Endothelial cell (in vitro differentiated cells): ENCODE measurements at regions not wholly inside any gene's neighbourhood (a gene's known extent, or its start where the extent isn't known, plus 50 kb on each side); places are given as distances from the start of the nearest gene placed in this dataset.

Experiments used
- DNase-seq: peaks from one replicate; pipeline ENCODE4 v3.0.0; 2021; ENCODE audit warnings: low spot score
- H3K27ac Mint-ChIP-seq: one replicate; pipeline ENCODE4 v1.8.0; 2021; ENCODE audit warnings: mixed read lengths, inconsistent platforms; ENCODE audit not compliant: unreplicated experiment
- H3K27me3 Mint-ChIP-seq: one replicate; pipeline ENCODE4 v1.8.0; 2021; ENCODE audit warnings: mild to moderate bottlenecking, moderate library complexity, mixed read lengths, inconsistent platforms; ENCODE audit not compliant: unreplicated experiment
- H3K36me3 Mint-ChIP-seq: one replicate; pipeline ENCODE4 v1.8.0; 2021; ENCODE audit warnings: mild to moderate bottlenecking, low read depth, mixed read lengths, inconsistent platforms; ENCODE audit not compliant: unreplicated experiment
- H3K4me1 Mint-ChIP-seq: one replicate; pipeline ENCODE4 v1.8.0; 2021; ENCODE audit warnings: mild to moderate bottlenecking, mixed read lengths, inconsistent platforms; ENCODE audit not compliant: unreplicated experiment
- H3K4me3 Mint-ChIP-seq: one replicate; pipeline ENCODE4 v1.8.0; 2021; ENCODE audit warnings: mild to moderate bottlenecking, mixed read lengths, inconsistent platforms; ENCODE audit not compliant: unreplicated experiment
- H3K9me3 Mint-ChIP-seq: one replicate; pipeline ENCODE4 v1.8.0; 2021; ENCODE audit warnings: mixed read lengths, inconsistent platforms; ENCODE audit not compliant: unreplicated experiment
- CTCF ChIP-seq: fragments of 200-600 bp; sonication (generic); IDR thresholded peaks from one replicate; pipeline ENCODE4 v1.5.0; 2021; ENCODE audit warnings: antibody characterized with exemption; ENCODE audit not compliant: unreplicated experiment

GRCh38 chr22:27452922-27453321 lies 348.6 kb downstream of the MN1 start:
- no peak for DNase-seq
- H3K27ac Mint-ChIP-seq = no peak overlapping the region
- no peaks in the 10 kb centered on the region for H3K36me3 Mint-ChIP-seq
- H3K9me3 Mint-ChIP-seq = no peaks in the 10 kb centered on the region
- H3K4me3 Mint-ChIP-seq = no peak overlapping the region
- H3K27me3 Mint-ChIP-seq = peaks cover 8% of the 10 kb centered on the region
- no peak for TF ChIP-seq CTCF
- no peaks in the 10 kb centered on the region for H3K4me1 Mint-ChIP-seq

GRCh38 chr22:27453725-27454124 lies 347.8 kb downstream of the MN1 start:
- Mint-ChIP-seq H3K36me3 (no peaks in the 10 kb centered on the region), H3K4me3 (no peak overlapping the region), H3K9me3 (no peaks in the 10 kb centered on the region), H3K27ac (no peak overlapping the region), H3K27me3 (peaks cover 8% of the 10 kb centered on the region), H3K4me1 (no peaks in the 10 kb centered on the region)
- no peak for TF ChIP-seq CTCF
- DNase-seq = no peak

GRCh38 chr22:27454807-27455450 lies 346.6 kb downstream of the MN1 start:
- Mint-ChIP-seq H3K4me1 (peaks cover 5% of the 10 kb centered on the region), H3K27ac (no peak overlapping the region), H3K27me3 (peaks cover 8% of the 10 kb centered on the region), H3K4me3 (no peak overlapping the region), H3K36me3 (no peaks in the 10 kb centered on the region), H3K9me3 (no peaks in the 10 kb centered on the region)
- no peak for DNase-seq
- no peak for TF ChIP-seq CTCF

- DNase-seq = no peak
- Mint-ChIP-seq H3K27ac (no peak overlapping the region), H3K9me3 (no peaks in the 10 kb centered on the region), H3K27me3 (peaks cover 8% of the 10 kb centered on the region), H3K4me1 (peaks cover 5% of the 10 kb centered on the region), H3K4me3 (no peak overlapping the region), H3K36me3 (no peaks in the 10 kb centered on the region)
- TF ChIP-seq CTCF = no peak
Measured at GRCh38 chr22:27455526-27455925, 346.0 kb downstream of the MN1 start.

GRCh38 chr22:27456696-27457503 lies 344.7 kb downstream of the MN1 start:
- no peak overlapping the region for H3K4me3 Mint-ChIP-seq
- peak overlapping the region; percentile 12 for H3K27ac Mint-ChIP-seq
- H3K36me3 Mint-ChIP-seq = no peaks in the 10 kb centered on the region
- H3K4me1 Mint-ChIP-seq = peaks cover 12% of the 10 kb centered on the region
- no peak for DNase-seq
- peaks cover 8% of the 10 kb centered on the region for H3K27me3 Mint-ChIP-seq
- H3K9me3 Mint-ChIP-seq = no peaks in the 10 kb centered on the region
- TF ChIP-seq CTCF = no peak
